Endothelial cell (in vitro differentiated cells): ENCODE measurements at regions not wholly inside any gene's neighbourhood (a gene's known extent, or its start where the extent isn't known, plus 50 kb on each side); places are given as distances from the start of the nearest gene placed in this dataset.

ENCODE experiments used
- DNase-seq: peaks from one replicate; pipeline ENCODE4 v3.0.0; 2021; ENCODE audit warnings: low spot score
- H3K27ac Mint-ChIP-seq: one replicate; pipeline ENCODE4 v1.8.0; 2021; ENCODE audit warnings: mixed read lengths, inconsistent platforms; ENCODE audit not compliant: unreplicated experiment
- H3K27me3 Mint-ChIP-seq: one replicate; pipeline ENCODE4 v1.8.0; 2021; ENCODE audit warnings: mild to moderate bottlenecking, moderate library complexity, mixed read lengths, inconsistent platforms; ENCODE audit not compliant: unreplicated experiment
- H3K36me3 Mint-ChIP-seq: one replicate; pipeline ENCODE4 v1.8.0; 2021; ENCODE audit warnings: mild to moderate bottlenecking, low read depth, mixed read lengths, inconsistent platforms; ENCODE audit not compliant: unreplicated experiment
- H3K4me1 Mint-ChIP-seq: one replicate; pipeline ENCODE4 v1.8.0; 2021; ENCODE audit warnings: mild to moderate bottlenecking, mixed read lengths, inconsistent platforms; ENCODE audit not compliant: unreplicated experiment
- H3K4me3 Mint-ChIP-seq: one replicate; pipeline ENCODE4 v1.8.0; 2021; ENCODE audit warnings: mild to moderate bottlenecking, mixed read lengths, inconsistent platforms; ENCODE audit not compliant: unreplicated experiment
- H3K9me3 Mint-ChIP-seq: one replicate; pipeline ENCODE4 v1.8.0; 2021; ENCODE audit warnings: mixed read lengths, inconsistent platforms; ENCODE audit not compliant: unreplicated experiment
- CTCF ChIP-seq: fragments of 200-600 bp; sonication (generic); IDR thresholded peaks from one replicate; pipeline ENCODE4 v1.5.0; 2021; ENCODE audit warnings: antibody characterized with exemption; ENCODE audit not compliant: unreplicated experiment

- Mint-ChIP-seq H3K27ac (no peak overlapping the region), H3K9me3 (no peaks in the 10 kb centered on the region), H3K4me1 (peaks cover 9% of the 10 kb centered on the region), H3K36me3 (no peaks in the 10 kb centered on the region), H3K27me3 (no peaks in the 10 kb centered on the region), H3K4me3 (no peak overlapping the region)
- no peak for DNase-seq
- TF ChIP-seq CTCF, result no peak
Observed at GRCh38 chr2:104375206-104375605, 478.7 kb upstream of the POU3F3 start.

- TF ChIP-seq CTCF, result no peak
- peak; percentile 32 for DNase-seq
- Mint-ChIP-seq H3K27me3 (no peaks in the 10 kb centered on the region), H3K4me1 (peaks cover 7% of the 10 kb centered on the region), H3K27ac (peak overlapping the region; percentile 97), H3K9me3 (no peaks in the 10 kb centered on the region), H3K4me3 (peak overlapping the region; percentile 81), H3K36me3 (no peaks in the 10 kb centered on the region)
Observed at GRCh38 chr2:104378853-104379374, 475.0 kb upstream of the POU3F3 start.

GRCh38 chr2:104384961-104385360 is 469.0 kb upstream of the POU3F3 start:
- no peaks in the 10 kb centered on the region for H3K4me1 Mint-ChIP-seq
- no peaks in the 10 kb centered on the region for H3K9me3 Mint-ChIP-seq
- H3K36me3 Mint-ChIP-seq, result no peaks in the 10 kb centered on the region
- H3K27me3 Mint-ChIP-seq, result peaks cover 7% of the 10 kb centered on the region
- no peak for DNase-seq
- no peak overlapping the region for H3K4me3 Mint-ChIP-seq
- no peak for TF ChIP-seq CTCF
- no peak overlapping the region for H3K27ac Mint-ChIP-seq

GRCh38 chr2:104385743-104386142 is 468.2 kb upstream of the POU3F3 start:
- H3K27ac Mint-ChIP-seq, result no peak overlapping the region
- no peaks in the 10 kb centered on the region for H3K36me3 Mint-ChIP-seq
- TF ChIP-seq CTCF, result no peak
- H3K9me3 Mint-ChIP-seq, result no peaks in the 10 kb centered on the region
- no peak for DNase-seq
- peaks cover 7% of the 10 kb centered on the region for H3K27me3 Mint-ChIP-seq
- H3K4me1 Mint-ChIP-seq, result no peaks in the 10 kb centered on the region
- no peak overlapping the region for H3K4me3 Mint-ChIP-seq

- Mint-ChIP-seq H3K27ac (no peak overlapping the region), H3K4me3 (no peak overlapping the region), H3K9me3 (no peaks in the 10 kb centered on the region), H3K36me3 (no peaks in the 10 kb centered on the region), H3K4me1 (no peaks in the 10 kb centered on the region), H3K27me3 (peaks cover 7% of the 10 kb centered on the region)
- no peak for DNase-seq
- TF ChIP-seq CTCF, result no peak
Observed at GRCh38 chr2:104388296-104388695, 465.6 kb upstream of the POU3F3 start.
